ENCODE measurements at regions not wholly inside any gene's neighbourhood (a gene's known extent, or its start where the extent isn't known, plus 50 kb on each side); places are given as distances from the start of the nearest gene placed in this dataset.

GRCh38 chr1:70767377-70767776 is 280.2 kb downstream of the PTGER3 start:
- Histone ChIP-seq H3K9ac (ENCODE audit: insufficient read depth in 1 of 2, low read depth in 2 of 2, low read length in 2 of 2) (no peak overlapping the region), H3K27me3 (ENCODE audit: control insufficient read depth in 2 of 2, insufficient read depth in 2 of 2, low read length in 2 of 2) (no peaks in the 10 kb centered on the region), H3K4me1 (replicated peaks in 1 of 2; ENCODE audit: control insufficient read depth in 2 of 2, insufficient read depth in 2 of 2, low read length in 2 of 2) (peaks cover 0 to 4% of the 10 kb centered on the region in 2 experiments; a peak in 1 of 5 replicates), H3K9me1 (ENCODE audit: control insufficient read depth, insufficient read depth, low read length) (no peaks in the 10 kb centered on the region), H3K79me2 (ENCODE audit: control insufficient read depth, insufficient read depth, low read length) (no peaks in the 10 kb centered on the region), H3K36me3 (ENCODE audit: control insufficient read depth, insufficient read depth, low read length) (no peaks in the 10 kb centered on the region), H3K9me3 (replicated peaks; ENCODE audit: control insufficient read depth, insufficient read depth, low read depth, low read length) (no peaks in the 10 kb centered on the region), H3K4me2 (ENCODE audit: insufficient read depth, low read length) (no peak overlapping the region), H4K20me1 (replicated peaks; ENCODE audit: control insufficient read depth, insufficient read depth, low read length) (no peaks in the 10 kb centered on the region), H2AFZ (ENCODE audit: low read depth, low read length) (no peak overlapping the region), H3K4me3 (no peak overlapping the region), H3K27ac (ENCODE audit: extremely low read depth, low read depth, low read length) (no peak overlapping the region)
- CTCF ChIA-PET (ENCODE audit: low intra/inter-chr PET ratio): no interaction called here
- in situ Hi-C loops (cut with MboI): no loop called here
- intact Hi-C loops (cut with micrococcal nuclease): no loop called here
- DNase-seq (ENCODE audit: extremely low read depth in 1 of 4, low spot score in 3 of 4) (no peak), FAIRE-seq (no peak), ATAC-seq (no peak)
- no peak for TF ChIP-seq PHF21A (IDR thresholded peaks at IDR 0.05; ENCODE audit: borderline replicate concordance, low read depth)
- TF ChIP-seq SREBF2 (CRISPR knock-in tag; IDR thresholded peaks at IDR 0.05): no peak
- TF ChIP-seq EHMT2 (IDR thresholded peaks at IDR 0.05): no peak
- no peak for TF ChIP-seq BDP1 (IDR thresholded peaks at IDR 0.05; ENCODE audit: insufficient read depth, insufficient read length)
- TF ChIP-seq JUND (IDR thresholded peaks at IDR 0.05; ENCODE audit: borderline replicate concordance, low read depth, low read length): 0 out of 2 replicates have a peak, but pooled peaks have one; percentile 40
- TF ChIP-seq JUND (tag; IDR thresholded peaks at IDR 0.05; ENCODE audit: borderline replicate concordance, low read depth, low read length): no peak; the same call in 2 of the 3 replicates
- TF ChIP-seq ATF3 (IDR thresholded peaks at IDR 0.05): peak; percentile 53; the same call in 1 of the 2 replicates
- TF ChIP-seq ATF3 (CRISPR knock-in tag; conservative IDR thresholded peaks at IDR 0.05): no peak
- peak; percentile 40; the same call in 1 of the 2 replicates for TF ChIP-seq DPF2 (IDR thresholded peaks at IDR 0.05)
- peak; percentile 54 for TF ChIP-seq ARID1B (IDR thresholded peaks at IDR 0.05)
- no peak for TF ChIP-seq PHB (CRISPR knock-in tag; IDR thresholded peaks at IDR 0.05)
- no peak for TF ChIP-seq CEBPB (tag; IDR thresholded peaks at IDR 0.05)
- TF ChIP-seq OTX1 (CRISPR knock-in tag; IDR thresholded peaks at IDR 0.05): no peak
- TF ChIP-seq FOSL1 (tag; conservative IDR thresholded peaks at IDR 0.05): peak; percentile 68
- no peak for TF ChIP-seq ZSCAN32 (CRISPR knock-in tag; IDR thresholded peaks at IDR 0.05)
- TF ChIP-seq SMARCC2 (IDR thresholded peaks at IDR 0.05; ENCODE audit: low read depth): peak; percentile 38; the same call in 1 of the 2 replicates
- POLR2A ChIA-PET: interaction anchor here (1.1 kb wide), 1 partner anchor 9 kb away, joined by 3 read pairs; no protein-coding TSS in a partner anchor
- no TSS peak for BruUV-seq (replicated peaks)

Measured in K562 (cell line).